ENCODE measurements at regions not wholly inside any gene's neighbourhood (a gene's known extent, or its start where the extent isn't known, plus 50 kb on each side); places are given as distances from the start of the nearest gene placed in this dataset.

GRCh38 chr5:103375350-103375749 is 116.8 kb downstream of the MACIR start:
- H3K36me3 ChIP-seq (ENCODE audit: control insufficient read depth, insufficient read depth, low read length): no peaks in the 10 kb centered on the region
- in situ Hi-C loops (cut with HindIII; ENCODE audit: low pct_unique_long_range_greater_than_20kb, low sequenced_read_pairs): no loop called here
- intact Hi-C loops (cut with micrococcal nuclease; ENCODE audit: unreplicated experiment): no loop called here
- DNase-seq (ENCODE audit: low read depth, low spot score): no peak
- peak; percentile 29; the same call in 1 of the 2 replicates for TF ChIP-seq CTCF (IDR thresholded peaks at IDR 0.05)
- TF ChIP-seq TCF7L2 (IDR thresholded peaks at IDR 0.05; ENCODE audit: low read depth, low read length): no peak
- no TSS peak for BruUV-seq (replicated peaks)
- H3K27ac ChIP-seq (ENCODE audit: low read length): no peak overlapping the region
- no peaks in the 10 kb centered on the region for H3K27me3 ChIP-seq (ENCODE audit: control insufficient read depth, insufficient read depth, low read length)
- 0 out of 2 replicates have a peak, but pooled peaks have one; percentile 58 for ATAC-seq
- CTCF ChIA-PET: no interaction called here
- POLR2A ChIA-PET: no interaction called here
- H3K9me3 ChIP-seq (ENCODE audit: control insufficient read depth, insufficient read depth, low read depth, low read length): no peaks in the 10 kb centered on the region
- no peak overlapping the region for H3K4me3 ChIP-seq (ENCODE audit: low read depth in 2 of 2, low read length in 2 of 2)
- no peaks in the 10 kb centered on the region for H3K4me1 ChIP-seq (ENCODE audit: control insufficient read depth, insufficient read depth, low read length)

GRCh38 chr5:103374473-103374963 is 116.0 kb downstream of the MACIR start:
- TF ChIP-seq POLR2AphosphoS5 (IDR thresholded peaks at IDR 0.05; ENCODE audit: low read depth, low read length) (no peak), TCF7L2 (IDR thresholded peaks at IDR 0.05; ENCODE audit: low read depth, low read length) (no peak), CTCF (IDR thresholded peaks at IDR 0.05) (no peak), REST (IDR thresholded peaks at IDR 0.05; ENCODE audit: insufficient read depth in 1 of 2, low read depth in 2 of 2, low read length in 1 of 2) (no peak), SIN3A (IDR thresholded peaks at IDR 0.05; ENCODE audit: borderline replicate concordance, insufficient read depth, low read depth, low read length) (no peak)
- intact Hi-C loops (cut with micrococcal nuclease; ENCODE audit: unreplicated experiment): no loop called here
- Histone ChIP-seq H3K36me3 (ENCODE audit: control insufficient read depth, insufficient read depth, low read length) (no peaks in the 10 kb centered on the region), H3K27ac (ENCODE audit: low read length) (no peak overlapping the region), H3K9me3 (ENCODE audit: control insufficient read depth, insufficient read depth, low read depth, low read length) (no peaks in the 10 kb centered on the region), H3K4me3 (ENCODE audit: low read depth in 2 of 2, low read length in 2 of 2) (no peak overlapping the region), H3K27me3 (ENCODE audit: control insufficient read depth, insufficient read depth, low read length) (no peaks in the 10 kb centered on the region), H3K4me1 (ENCODE audit: control insufficient read depth, insufficient read depth, low read length) (no peaks in the 10 kb centered on the region)
- ChIA-PET POLR2A (no interaction called here), CTCF (no interaction called here)
- ATAC-seq: no peak
- no TSS peak for BruUV-seq (replicated peaks)
- no peak for DNase-seq (ENCODE audit: low read depth, low spot score)
- in situ Hi-C loops (cut with HindIII; ENCODE audit: low pct_unique_long_range_greater_than_20kb, low sequenced_read_pairs): no loop called here

Measured in Panc1 (cell line).